HCT116 (cell line): ENCODE measurements at regions not wholly inside any gene's neighbourhood (a gene's known extent, or its start where the extent isn't known, plus 50 kb on each side); places are given as distances from the start of the nearest gene placed in this dataset.

ENCODE experiments used
- ATAC-seq: fragments of 200-7000 bp; cut with Tn5 transposase; 2 replicates; pipeline ENCODE4 v1.9.1; 2020; ENCODE audit warnings: mild to moderate bottlenecking, moderate library complexity
- BruUV-seq: library from RNA; stranded (reverse); fragments of 400-500 nt; replicated peaks from 2 replicates; lab custom pipeline; 2021; lab: Mats Ljungman, UMichigan
- CTCF ChIA-PET: fragments of 300-600 bp; sonication (Branson Sonifier 250); formaldehyde crosslinking; loops from one replicate; lab custom pipeline; 2021; ENCODE audit warnings: antibody characterized with exemption; lab: Charles Lee
- POLR2A ChIA-PET: fragments of 300-600, 350-600 bp; sonication (Branson Sonifier 250); formaldehyde crosslinking; loops from one replicate; lab custom pipeline; 2021; ENCODE audit warnings: antibody characterized with exemption; lab: Charles Lee
- RAD21 ChIA-PET, 2 experiments: fragments of 300-600 bp; sonication (Branson Sonifier 250); formaldehyde crosslinking; loops; one replicate each; lab custom pipeline; 2023; ENCODE audit warnings: low total read pairs in 2 of 2; ENCODE audit not compliant: uncharacterized antibody in 2 of 2, unreplicated experiment in 2 of 2, low non-redundant PET in 1 of 2; lab: Charles Lee
- DNase-seq: peaks from one replicate; pipeline ENCODE4 v3.0.0-alpha.2; 2010; ENCODE audit warnings: low read depth, low spot score
- H2AFZ ChIP-seq: fragments of 200-600 bp; shearing (Covaris generic), sonication (generic); 2 replicates; pipeline ENCODE4 v1.6.1; 2017; ENCODE audit warnings: low read depth, mixed run types, mixed read lengths, antibody characterized with exemption, low read length; ENCODE audit not compliant: poor library complexity, severe bottlenecking
- H3K27ac ChIP-seq: 2 replicates; pipeline ENCODE4 v1.5.1; 2012; ENCODE audit warnings: low read depth, low read length
- H3K27me3 ChIP-seq: fragments of 200-600 bp; sonication (generic); 2 replicates; pipeline ENCODE4 v1.6.1; 2016; ENCODE audit warnings: mixed run types, low read length, mixed read lengths; ENCODE audit not compliant: insufficient read depth
- H3K36me3 ChIP-seq, 2 experiments: fragments of 200-500 bp in 1 of 2; fragments of 200-600 bp in 1 of 2; sonication (Bioruptor generic) in 1 of 2; sonication (generic) in 1 of 2; 2 replicates each; pipeline versions ENCODE4 v1.5.1 to v1.6.1; 2014 to 2016; ENCODE audit warnings: low read length in 2 of 2, inconsistent platforms in 1 of 2, mixed read lengths in 1 of 2, mixed run types in 1 of 2; ENCODE audit not compliant: insufficient read depth in 2 of 2, control insufficient read depth in 1 of 2
- H3K4me1 ChIP-seq, 2 experiments: fragments of 200-600 bp in 1 of 2; sonication (generic) in 1 of 2; 2 replicates each; pipeline versions ENCODE4 v1.5.1 to v1.6.1; 2012 to 2017; ENCODE audit warnings: low read length in 2 of 2, inconsistent platforms in 1 of 2, mild to moderate bottlenecking in 1 of 2, mixed read lengths in 1 of 2, mixed run types in 1 of 2, moderate library complexity in 1 of 2; ENCODE audit not compliant: insufficient read depth in 2 of 2, control insufficient read depth in 1 of 2
- H3K4me2 ChIP-seq: fragments of 200-600 bp; sonication (generic); 2 replicates; pipeline ENCODE4 v1.6.1; 2017; ENCODE audit warnings: mixed run types, low read length, mixed read lengths
- H3K4me3 ChIP-seq, 2 experiments: fragments of 200-600 bp in 1 of 2; sonication (generic) in 1 of 2; replicated peaks in 1 of 2; 2 replicates each; pipeline ENCODE4 v1.5.1; 2011 to 2016; ENCODE audit warnings: low read length in 2 of 2, control low read depth in 1 of 2, low read depth in 1 of 2, mild to moderate bottlenecking in 1 of 2, mixed read lengths in 1 of 2, mixed run types in 1 of 2
- H3K79me2 ChIP-seq: fragments of 200-600 bp; sonication (generic); 2 replicates; pipeline ENCODE4 v1.6.1; 2017; ENCODE audit warnings: mild to moderate bottlenecking, mixed run types, low read length, moderate library complexity, mixed read lengths; ENCODE audit not compliant: insufficient read depth
- H3K9ac ChIP-seq: fragments of 200-600 bp; sonication (generic); 2 replicates; pipeline ENCODE4 v1.6.1; 2016; ENCODE audit warnings: low read length, mixed read lengths
- H3K9me2 ChIP-seq: fragments of 200-600 bp; sonication (generic), shearing (Covaris generic); 2 replicates; pipeline ENCODE4 v1.6.1; 2017; ENCODE audit warnings: mixed run types, mild to moderate bottlenecking, moderate library complexity; ENCODE audit not compliant: insufficient read depth
- H3K9me3 ChIP-seq, 2 experiments: fragments of 200-500 bp in 1 of 2; fragments of 200-600 bp in 1 of 2; sonication (Bioruptor generic) in 1 of 2; sonication (generic) in 1 of 2; 2 replicates each; pipeline ENCODE4 v1.6.1; 2014 to 2017; ENCODE audit warnings: low read length in 2 of 2, mixed read lengths in 2 of 2, inconsistent platforms in 1 of 2, low read depth in 1 of 2, mild to moderate bottlenecking in 1 of 2, mixed run types in 1 of 2, moderate library complexity in 1 of 2; ENCODE audit not compliant: control insufficient read depth in 1 of 2, insufficient read depth in 1 of 2
- H4K20me1 ChIP-seq: fragments of 200-600 bp; sonication (generic), shearing (Covaris generic); 2 replicates; pipeline ENCODE4 v1.6.1; 2017; ENCODE audit warnings: mixed run types, mild to moderate bottlenecking, moderate library complexity; ENCODE audit not compliant: insufficient read depth
- CBX3 ChIP-seq: IDR thresholded peaks from 2 replicates; pipeline ENCODE4 v1.6.1; 2012; ENCODE audit warnings: low read depth
- CEBPB ChIP-seq: IDR thresholded peaks from 2 replicates; pipeline ENCODE4 v1.6.1; 2012; ENCODE audit warnings: low read depth
- EGR1 ChIP-seq: IDR thresholded peaks from 2 replicates; pipeline ENCODE4 v1.6.1; 2012; ENCODE audit warnings: low read depth
- EZH2phosphoT487 ChIP-seq: fragments of 200-600 bp; IDR thresholded peaks from 2 replicates; pipeline ENCODE4 v1.6.1; 2018; ENCODE audit warnings: antibody characterized with exemption, borderline replicate concordance
- RAD21 ChIP-seq: IDR thresholded peaks from 2 replicates; pipeline ENCODE4 v1.6.1; 2012; ENCODE audit warnings: low read depth, mild to moderate bottlenecking
- SP1 ChIP-seq: IDR thresholded peaks from 2 replicates; pipeline ENCODE4 v1.6.1; 2012; ENCODE audit warnings: low read depth
- ZFX ChIP-seq: fragments of 450-650 bp; IDR thresholded peaks from 2 replicates; pipeline ENCODE4 v1.6.1; 2017
- intact Hi-C: fragments of 100-400 bp; cut with micrococcal nuclease; formaldehyde crosslinking; loops from 2 replicates; pipeline ENCODE4 v1.10.0; 2022
- TF ChIP-seq, protein P1 (sequence below): IDR thresholded peaks from 2 replicates; pipeline ENCODE4 v1.6.1; 2012
- TF ChIP-seq, protein P2 (sequence below): IDR thresholded peaks from 2 replicates; pipeline ENCODE4 v1.6.1; 2012; ENCODE audit warnings: low read depth

DNA sequence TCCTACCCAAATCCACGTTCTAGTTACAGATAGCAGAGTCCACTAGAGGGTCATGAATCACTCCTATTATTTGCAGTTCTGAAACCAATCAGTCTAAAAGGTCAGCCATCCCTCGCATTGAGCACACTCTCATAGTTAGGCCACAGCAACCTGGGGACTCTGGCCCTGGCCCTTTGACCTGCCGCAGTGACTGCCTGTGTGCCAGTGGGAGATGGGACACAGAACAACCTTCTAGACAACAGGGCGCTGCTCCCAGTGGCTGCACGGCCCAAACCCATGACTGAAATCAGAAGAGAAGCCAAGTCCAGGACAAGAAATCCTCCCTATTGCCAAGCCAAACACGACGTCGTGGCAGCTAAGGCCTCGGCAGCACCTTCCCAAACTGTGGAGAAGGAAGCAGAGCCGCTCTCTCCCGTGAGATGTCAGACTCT, 158.5 kb downstream of the HERPUD2 start:
- no TSS peak for BruUV-seq
- ATAC-seq (no peak), DNase-seq (no peak)
- Histone ChIP-seq H3K9me3 (no peaks in the 10 kb centered on the region), H3K27ac (no peak overlapping the region), H3K4me3 (no peak overlapping the region), H4K20me1 (no peaks in the 10 kb centered on the region), H3K4me1 (peaks cover 0 to 11% of the 10 kb centered on the region in 2 experiments; a peak in 1 of 4 replicates), H3K4me2 (no peak overlapping the region; the same call in 1 of the 2 replicates), H3K27me3 (no peaks in the 10 kb centered on the region), H3K36me3 (no peaks in the 10 kb centered on the region), H3K9me2 (no peaks in the 10 kb centered on the region), H2AFZ (peak overlapping the region; percentile 93), H3K79me2 (no peaks in the 10 kb centered on the region), H3K9ac (no peak overlapping the region)
- TF ChIP-seq, protein P1, sequence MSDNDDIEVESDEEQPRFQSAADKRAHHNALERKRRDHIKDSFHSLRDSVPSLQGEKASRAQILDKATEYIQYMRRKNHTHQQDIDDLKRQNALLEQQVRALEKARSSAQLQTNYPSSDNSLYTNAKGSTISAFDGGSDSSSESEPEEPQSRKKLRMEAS: no peak
- intact Hi-C loops: loop anchor here (2.0 to 5.0 kb wide), 3 partner anchors 88 to 370 kb away; no protein-coding TSS in a partner anchor
- CTCF ChIA-PET: no interaction called here
- RAD21 ChIA-PET: interaction anchor here in 1 of 2 experiments (0.9 kb wide), 1 partner anchor 111 kb away, joined by 3 read pairs; no protein-coding TSS in a partner anchor
- POLR2A ChIA-PET: no interaction called here

DNA sequence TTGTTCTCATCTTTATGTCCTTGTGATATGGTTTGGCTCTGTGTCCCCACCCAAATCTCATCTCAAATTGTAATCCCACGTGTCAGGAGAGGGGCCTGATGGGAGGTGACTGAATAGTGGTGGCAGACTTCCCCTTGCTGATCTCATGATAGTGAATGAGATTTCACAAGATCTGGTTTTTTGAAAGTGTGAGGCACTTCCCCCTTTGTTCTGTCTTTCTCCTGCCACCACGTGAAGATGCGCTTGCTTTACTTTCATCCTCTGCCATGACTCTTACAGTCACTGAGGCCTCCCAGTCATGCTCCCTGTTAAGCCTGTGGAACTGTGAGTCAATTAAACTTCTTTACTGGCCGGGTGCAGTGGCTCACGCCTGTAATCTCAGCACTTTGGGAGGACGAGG, 161.0 kb downstream of the HERPUD2 start:
- H3K4me2 ChIP-seq: no peak overlapping the region
- no peaks in the 10 kb centered on the region for H4K20me1 ChIP-seq
- H3K9me2 ChIP-seq: no peaks in the 10 kb centered on the region
- BruUV-seq: no TSS peak
- no peak overlapping the region for H3K9ac ChIP-seq
- ChIA-PET RAD21 (no interaction called here), CTCF (no interaction called here), POLR2A (no interaction called here)
- no peaks in the 10 kb centered on the region for H3K9me3 ChIP-seq
- intact Hi-C loops: no loop called here
- H3K4me1 ChIP-seq: peaks cover 0 to 11% of the 10 kb centered on the region in 2 experiments; a peak in 1 of 4 replicates
- H3K27ac ChIP-seq: no peak overlapping the region
- H3K79me2 ChIP-seq: no peaks in the 10 kb centered on the region
- DNase-seq: no peak
- H3K27me3 ChIP-seq: no peaks in the 10 kb centered on the region
- no peak overlapping the region for H2AFZ ChIP-seq
- TF ChIP-seq SP1 (no peak), ZFX (no peak), EGR1 (no peak), EZH2phosphoT487 (no peak), CBX3 (no peak), CEBPB (no peak), RAD21 (no peak)
- TF ChIP-seq, protein P2, sequence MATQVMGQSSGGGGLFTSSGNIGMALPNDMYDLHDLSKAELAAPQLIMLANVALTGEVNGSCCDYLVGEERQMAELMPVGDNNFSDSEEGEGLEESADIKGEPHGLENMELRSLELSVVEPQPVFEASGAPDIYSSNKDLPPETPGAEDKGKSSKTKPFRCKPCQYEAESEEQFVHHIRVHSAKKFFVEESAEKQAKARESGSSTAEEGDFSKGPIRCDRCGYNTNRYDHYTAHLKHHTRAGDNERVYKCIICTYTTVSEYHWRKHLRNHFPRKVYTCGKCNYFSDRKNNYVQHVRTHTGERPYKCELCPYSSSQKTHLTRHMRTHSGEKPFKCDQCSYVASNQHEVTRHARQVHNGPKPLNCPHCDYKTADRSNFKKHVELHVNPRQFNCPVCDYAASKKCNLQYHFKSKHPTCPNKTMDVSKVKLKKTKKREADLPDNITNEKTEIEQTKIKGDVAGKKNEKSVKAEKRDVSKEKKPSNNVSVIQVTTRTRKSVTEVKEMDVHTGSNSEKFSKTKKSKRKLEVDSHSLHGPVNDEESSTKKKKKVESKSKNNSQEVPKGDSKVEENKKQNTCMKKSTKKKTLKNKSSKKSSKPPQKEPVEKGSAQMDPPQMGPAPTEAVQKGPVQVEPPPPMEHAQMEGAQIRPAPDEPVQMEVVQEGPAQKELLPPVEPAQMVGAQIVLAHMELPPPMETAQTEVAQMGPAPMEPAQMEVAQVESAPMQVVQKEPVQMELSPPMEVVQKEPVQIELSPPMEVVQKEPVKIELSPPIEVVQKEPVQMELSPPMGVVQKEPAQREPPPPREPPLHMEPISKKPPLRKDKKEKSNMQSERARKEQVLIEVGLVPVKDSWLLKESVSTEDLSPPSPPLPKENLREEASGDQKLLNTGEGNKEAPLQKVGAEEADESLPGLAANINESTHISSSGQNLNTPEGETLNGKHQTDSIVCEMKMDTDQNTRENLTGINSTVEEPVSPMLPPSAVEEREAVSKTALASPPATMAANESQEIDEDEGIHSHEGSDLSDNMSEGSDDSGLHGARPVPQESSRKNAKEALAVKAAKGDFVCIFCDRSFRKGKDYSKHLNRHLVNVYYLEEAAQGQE: no peak
- no peaks in the 10 kb centered on the region for H3K36me3 ChIP-seq
- H3K4me3 ChIP-seq: no peak overlapping the region
- ATAC-seq: no peak
